ENCODE measurements at regions not wholly inside any gene's neighbourhood (a gene's known extent, or its start where the extent isn't known, plus 50 kb on each side); places are given as distances from the start of the nearest gene placed in this dataset.

- TF ChIP-seq CTCF (IDR thresholded peaks at IDR 0.05) (no peak), POLR2AphosphoS5 (IDR thresholded peaks at IDR 0.05; ENCODE audit: insufficient read depth in 1 of 2, low read depth in 1 of 2) (no peak), POLR2A (IDR thresholded peaks at IDR 0.05) (no peak)
Observed at GRCh38 chr4:129384974-129385373, 289.0 kb downstream of the C4orf33 start.

GRCh38 chr4:129387666-129388065 is 291.7 kb downstream of the C4orf33 start:
- Histone ChIP-seq H3K9me3 (no peaks in the 10 kb centered on the region), H3K4me1 (no peaks in the 10 kb centered on the region), H3K36me3 (no peaks in the 10 kb centered on the region), H3K4me3 (no peak overlapping the region), H3K27ac (no peak overlapping the region), H3K27me3 (no peaks in the 10 kb centered on the region)
- intact Hi-C loops (cut with DNase I) = no loop called here
- no peak for TF ChIP-seq POLR2A (IDR thresholded peaks at IDR 0.05)
- TF ChIP-seq POLR2AphosphoS5 (IDR thresholded peaks at IDR 0.05; ENCODE audit: insufficient read depth in 1 of 2, low read depth in 1 of 2) = no peak
- TF ChIP-seq CTCF (IDR thresholded peaks at IDR 0.05) = no peak
- no peak for DNase-seq (ENCODE audit: extremely low spot score in 2 of 2)

More at GRCh38 chr4:129384974-129385373, 289.0 kb downstream of the C4orf33 start:
- H3K9me3 ChIP-seq = no peaks in the 10 kb centered on the region
- DNase-seq (ENCODE audit: extremely low spot score in 2 of 2) = no peak
- intact Hi-C loops (cut with DNase I) = no loop called here
- H3K4me3 ChIP-seq = no peak overlapping the region
- H3K27ac ChIP-seq = no peak overlapping the region
- H3K27me3 ChIP-seq = no peaks in the 10 kb centered on the region
- H3K36me3 ChIP-seq = no peaks in the 10 kb centered on the region
- H3K4me1 ChIP-seq = no peaks in the 10 kb centered on the region

GRCh38 chr4:129393976-129394375 is 298.0 kb downstream of the C4orf33 start:
- DNase-seq (ENCODE audit: extremely low spot score in 2 of 2) = no peak
- Histone ChIP-seq H3K36me3 (no peaks in the 10 kb centered on the region), H3K27ac (no peak overlapping the region), H3K4me3 (no peak overlapping the region), H3K27me3 (no peaks in the 10 kb centered on the region), H3K4me1 (no peaks in the 10 kb centered on the region), H3K9me3 (no peaks in the 10 kb centered on the region)
- TF ChIP-seq CTCF (IDR thresholded peaks at IDR 0.05) (no peak), POLR2A (IDR thresholded peaks at IDR 0.05) (no peak), POLR2AphosphoS5 (IDR thresholded peaks at IDR 0.05; ENCODE audit: insufficient read depth in 1 of 2, low read depth in 1 of 2) (no peak)
- intact Hi-C loops (cut with DNase I) = no loop called here

- no peak overlapping the region for H3K4me3 ChIP-seq
- intact Hi-C loops (cut with DNase I) = no loop called here
- no peaks in the 10 kb centered on the region for H3K36me3 ChIP-seq
- TF ChIP-seq POLR2A (IDR thresholded peaks at IDR 0.05) (no peak), CTCF (IDR thresholded peaks at IDR 0.05) (no peak), POLR2AphosphoS5 (IDR thresholded peaks at IDR 0.05; ENCODE audit: insufficient read depth in 1 of 2, low read depth in 1 of 2) (no peak)
- no peak overlapping the region for H3K27ac ChIP-seq
- H3K9me3 ChIP-seq = no peaks in the 10 kb centered on the region
- no peak for DNase-seq (ENCODE audit: extremely low spot score in 2 of 2)
- H3K27me3 ChIP-seq = no peaks in the 10 kb centered on the region
- no peaks in the 10 kb centered on the region for H3K4me1 ChIP-seq
Observed at GRCh38 chr4:129394635-129395034, 298.7 kb downstream of the C4orf33 start.

GRCh38 chr4:129403848-129404247 is 307.9 kb downstream of the C4orf33 start:
- no peak for TF ChIP-seq CTCF (IDR thresholded peaks at IDR 0.05)
- TF ChIP-seq POLR2AphosphoS5 (IDR thresholded peaks at IDR 0.05; ENCODE audit: insufficient read depth in 1 of 2, low read depth in 1 of 2) = no peak
- no peak for TF ChIP-seq POLR2A (IDR thresholded peaks at IDR 0.05)
- Histone ChIP-seq H3K27ac (no peak overlapping the region), H3K36me3 (no peaks in the 10 kb centered on the region), H3K9me3 (no peaks in the 10 kb centered on the region), H3K4me3 (no peak overlapping the region), H3K4me1 (no peaks in the 10 kb centered on the region), H3K27me3 (no peaks in the 10 kb centered on the region)
- intact Hi-C loops (cut with DNase I) = no loop called here
- no peak for DNase-seq (ENCODE audit: extremely low spot score in 2 of 2)

All from vagina (tissue), 2 donors.